ENCODE measurements at regions not wholly inside any gene's neighbourhood (a gene's known extent, or its start where the extent isn't known, plus 50 kb on each side); places are given as distances from the start of the nearest gene placed in this dataset.

GRCh38 chr3:177299250-177299649 lies 102.0 kb upstream of the TBL1XR1 start:
- in situ Hi-C loops (cut with HindIII; ENCODE audit: low sequenced_read_pairs): no loop called here
- H3K4me3 ChIP-seq (ENCODE audit: low read depth, low read length): no peak overlapping the region
- no peak for TF ChIP-seq CTCF (IDR thresholded peaks at IDR 0.05; ENCODE audit: low read depth, low read length)
- DNase-seq (ENCODE audit: low read depth, low spot score): no peak

- peak; percentile 26 for DNase-seq (ENCODE audit: low read depth, low spot score)
- in situ Hi-C loops (cut with HindIII; ENCODE audit: low sequenced_read_pairs): no loop called here
- no peak for TF ChIP-seq CTCF (IDR thresholded peaks at IDR 0.05; ENCODE audit: low read depth, low read length)
- no peak overlapping the region for H3K4me3 ChIP-seq (ENCODE audit: low read depth, low read length)
Measured at GRCh38 chr3:177300039-177300833, 103.0 kb upstream of the TBL1XR1 start.

- in situ Hi-C loops (cut with HindIII; ENCODE audit: low sequenced_read_pairs): no loop called here
- no peak overlapping the region for H3K4me3 ChIP-seq (ENCODE audit: low read depth, low read length)
- TF ChIP-seq CTCF (IDR thresholded peaks at IDR 0.05; ENCODE audit: low read depth, low read length): no peak
- no peak for DNase-seq (ENCODE audit: low read depth, low spot score)
Measured at GRCh38 chr3:177300842-177301241, 103.6 kb upstream of the TBL1XR1 start.

GRCh38 chr3:177306252-177306651 lies 109.0 kb upstream of the TBL1XR1 start:
- in situ Hi-C loops (cut with HindIII; ENCODE audit: low sequenced_read_pairs): no loop called here
- no peak for TF ChIP-seq CTCF (IDR thresholded peaks at IDR 0.05; ENCODE audit: low read depth, low read length)
- no peak overlapping the region for H3K4me3 ChIP-seq (ENCODE audit: low read depth, low read length)
- DNase-seq (ENCODE audit: low read depth, low spot score): peak; percentile 37

GRCh38 chr3:177307391-177307790 lies 110.1 kb upstream of the TBL1XR1 start:
- in situ Hi-C loops (cut with HindIII; ENCODE audit: low sequenced_read_pairs): no loop called here
- DNase-seq (ENCODE audit: low read depth, low spot score): no peak
- no peak overlapping the region for H3K4me3 ChIP-seq (ENCODE audit: low read depth, low read length)
- TF ChIP-seq CTCF (IDR thresholded peaks at IDR 0.05; ENCODE audit: low read depth, low read length): no peak

- no peak for TF ChIP-seq CTCF (IDR thresholded peaks at IDR 0.05; ENCODE audit: low read depth, low read length)
- H3K4me3 ChIP-seq (ENCODE audit: low read depth, low read length): no peak overlapping the region
- no peak for DNase-seq (ENCODE audit: low read depth, low spot score)
- in situ Hi-C loops (cut with HindIII; ENCODE audit: low sequenced_read_pairs): no loop called here
Measured at GRCh38 chr3:177307826-177308225, 110.5 kb upstream of the TBL1XR1 start.

All from astrocyte of the spinal cord (primary cell).